BLaER1 treated with 17β-estradiol and CSF1 and Interleukin-3, amounts not matched to agents 10 nM and 100 nM (cell line): ENCODE measurements at regions not wholly inside any gene's neighbourhood (a gene's known extent, or its start where the extent isn't known, plus 50 kb on each side); places are given as distances from the start of the nearest gene placed in this dataset.
"Not testable (repeated sequence)": the region's sequence is repeated elsewhere in the genome, so short reads cannot be mapped to it uniquely, and the experiment has no call there.

ENCODE experiments used
- H3K27ac ChIP-seq, 11 experiments: shearing (Covaris generic); formaldehyde crosslinking; 2 replicates each; pipeline ENCODE4 v1.8.1; 2022
- H3K27me3 ChIP-seq, 11 experiments: shearing (Covaris generic); formaldehyde crosslinking; 2 replicates each; pipeline ENCODE4 v1.8.1; 2022
- H3K36me3 ChIP-seq, 11 experiments: shearing (Covaris generic); formaldehyde crosslinking; 2 replicates each; pipeline ENCODE4 v1.8.1; 2022
- H3K4me1 ChIP-seq, 10 experiments: shearing (Covaris generic); formaldehyde crosslinking; 2 replicates each; pipeline ENCODE4 v1.8.1; 2022
- H3K4me2 ChIP-seq, 11 experiments: shearing (Covaris generic); formaldehyde crosslinking; 2 replicates each; pipeline ENCODE4 v1.8.1; 2022
- H3K4me3 ChIP-seq, 10 experiments: shearing (Covaris generic); formaldehyde crosslinking; 2 replicates each; pipeline ENCODE4 v1.8.1; 2022
- H3K9ac ChIP-seq, 11 experiments: shearing (Covaris generic); formaldehyde crosslinking; 2 replicates each; pipeline ENCODE4 v1.8.1; 2022
- H3K9me3 ChIP-seq, 11 experiments: shearing (Covaris generic); formaldehyde crosslinking; replicated peaks in 1 of 11; 2 replicates each; pipeline ENCODE4 v1.8.1; 2022
- H4K20me1 ChIP-seq, 11 experiments: shearing (Covaris generic); formaldehyde crosslinking; 2 replicates each; pipeline ENCODE4 v1.8.1; 2022
- Cebpa-rat ChIP-seq, 11 experiments: shearing (Covaris generic); IDR thresholded peaks; 2 replicates each; pipeline ENCODE4 v1.8.1; 2022

DNA sequence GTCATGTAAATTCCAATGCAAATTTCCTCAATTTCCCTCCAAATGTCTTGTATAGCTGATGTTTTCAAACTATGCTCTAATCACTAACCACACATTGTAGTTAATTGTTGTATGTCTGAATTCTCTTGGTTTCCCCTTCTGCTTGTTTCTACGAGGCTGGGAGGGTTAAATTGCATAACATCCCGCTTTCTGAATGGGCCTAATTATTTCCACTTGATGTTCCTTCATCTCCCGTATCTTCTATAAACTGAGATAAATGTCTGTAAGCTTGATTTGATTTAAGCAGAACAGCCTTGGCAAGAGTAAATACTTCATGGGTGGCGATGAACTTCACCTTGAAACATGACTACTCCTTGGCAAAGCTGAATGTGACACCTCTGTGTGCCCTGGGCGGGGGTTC, 72.2 kb downstream of the SERINC2 start:
- Histone ChIP-seq H3K27me3 (no peaks in the 10 kb centered on the region), H3K9me3 (peaks cover 23 to 52% (median 34%) of the 10 kb centered on the region in 11 experiments; a peak in 21 of 22 replicates), H3K27ac (peak overlapping the region in 5 of 11 experiments; percentile 3 to 95 (median 90); a peak in 7 of 22 replicates), H4K20me1 (no peaks in the 10 kb centered on the region), H3K4me2 (peak overlapping the region in 2 of 11 experiments; percentile 86 to 89; a peak in 1 of 22 replicates), H3K36me3 (no peaks in the 10 kb centered on the region; a peak in 2 of 22 replicates), H3K4me3 (no peak overlapping the region), H3K4me1 (peaks cover 38 to 58% (median 50%) of the 10 kb centered on the region in 10 experiments), H3K9ac (no peak overlapping the region)
- no peak for TF ChIP-seq Cebpa-rat (IDR thresholded peaks at IDR 0.05)

- Histone ChIP-seq H3K36me3 (no peaks in the 10 kb centered on the region; a peak in 1 of 22 replicates), H3K4me3 (no peak overlapping the region), H3K27ac (peak overlapping the region in 4 of 11 experiments; percentile 13 to 45 (median 32); a peak in 7 of 22 replicates), H3K9me3 (peaks cover 9 to 49% (median 28%) of the 10 kb centered on the region in 11 experiments), H4K20me1 (no peaks in the 10 kb centered on the region), H3K4me1 (peaks cover 24 to 47% (median 37%) of the 10 kb centered on the region in 10 experiments), H3K9ac (no peak overlapping the region), H3K27me3 (no peaks in the 10 kb centered on the region), H3K4me2 (peak overlapping the region in 5 of 11 experiments; percentile 9 to 28 (median 11); a peak in 5 of 22 replicates)
- TF ChIP-seq Cebpa-rat (IDR thresholded peaks at IDR 0.05) = no peak
Measured at GRCh38 chr1:31487143-31487542, 74.1 kb downstream of the SERINC2 start.

- H3K27me3 ChIP-seq = no peaks in the 10 kb centered on the region
- no peak for TF ChIP-seq Cebpa-rat (IDR thresholded peaks at IDR 0.05)
- peak overlapping the region in 6 of 11 experiments; percentile 6 to 28 (median 16); a peak in 9 of 22 replicates for H3K4me2 ChIP-seq
- no peaks in the 10 kb centered on the region for H3K36me3 ChIP-seq
- H4K20me1 ChIP-seq = no peaks in the 10 kb centered on the region
- peak overlapping the region in 3 of 11 experiments; percentile 10 to 41 (median 29); a peak in 4 of 22 replicates for H3K27ac ChIP-seq
- no peak overlapping the region for H3K4me3 ChIP-seq
- H3K9me3 ChIP-seq = peaks cover 9 to 56% (median 31%) of the 10 kb centered on the region in 11 experiments
- H3K4me1 ChIP-seq = peaks cover 17 to 41% (median 30%) of the 10 kb centered on the region in 10 experiments
- no peak overlapping the region for H3K9ac ChIP-seq
Measured at GRCh38 chr1:31487721-31488293, 74.8 kb downstream of the SERINC2 start.

GRCh38 chr1:31488528-31488927, 75.5 kb downstream of the SERINC2 start:
- Histone ChIP-seq H3K27me3 (no peaks in the 10 kb centered on the region), H3K9me3 (peaks cover 9 to 56% (median 31%) of the 10 kb centered on the region in 11 experiments), H3K9ac (no peak overlapping the region), H4K20me1 (no peaks in the 10 kb centered on the region), H3K4me3 (no peak overlapping the region), H3K4me2 (no peak overlapping the region), H3K4me1 (peaks cover 14 to 34% (median 26%) of the 10 kb centered on the region in 10 experiments), H3K36me3 (no peaks in the 10 kb centered on the region), H3K27ac (no peak overlapping the region)
- no peak for TF ChIP-seq Cebpa-rat (IDR thresholded peaks at IDR 0.05)

DNA sequence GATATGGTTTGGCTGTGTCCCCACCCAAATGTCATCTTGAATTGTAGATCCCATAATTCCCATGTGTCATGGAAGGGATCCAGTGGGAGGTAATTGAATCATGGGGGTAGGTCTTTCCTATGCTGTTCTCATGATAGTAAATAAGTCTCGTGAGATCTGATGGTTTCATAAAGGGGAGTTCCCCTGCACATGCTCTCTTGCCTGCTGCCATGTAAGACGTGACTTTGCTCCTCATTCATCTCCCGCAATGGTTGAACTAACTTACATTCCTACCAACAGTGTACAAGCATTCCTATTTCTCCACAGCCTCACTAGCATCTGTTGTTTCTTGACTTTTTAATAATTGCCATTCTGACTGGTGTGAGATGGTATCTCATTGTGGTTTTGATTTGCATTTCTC, 76.6 kb downstream of the SERINC2 start:
- H3K27ac ChIP-seq, H3K9ac ChIP-seq: not testable (repeated sequence)

DNA sequence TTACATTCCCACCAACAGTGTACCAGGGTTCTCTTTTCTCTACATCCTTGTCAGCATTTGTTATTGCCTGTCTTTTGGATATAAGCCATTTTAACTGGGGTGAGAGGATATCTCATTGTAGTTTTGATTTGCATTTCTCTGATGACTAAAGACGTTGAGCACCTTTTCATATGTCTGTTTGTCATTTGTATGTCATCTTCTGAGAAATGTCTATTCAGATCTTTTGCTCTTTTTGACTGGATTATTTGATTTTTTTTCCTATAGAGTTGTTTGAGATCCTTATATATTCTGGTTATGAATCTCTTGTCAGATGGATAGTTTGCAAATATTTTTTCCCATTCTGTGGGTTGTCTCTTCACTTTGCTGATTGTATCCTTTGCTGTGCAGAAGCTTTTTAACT, 77.6 kb downstream of the SERINC2 start:
- H3K36me3 ChIP-seq, H3K4me3 ChIP-seq, H3K27me3 ChIP-seq, H3K9ac ChIP-seq, H4K20me1 ChIP-seq, H3K27ac ChIP-seq: not testable (repeated sequence)
- Histone ChIP-seq H3K4me1 (peaks cover 0 to 30% (median 13%) of the 10 kb centered on the region in 10 experiments; a peak in 13 of 20 replicates), H3K4me2 (peak overlapping the region in 1 of 11 experiments; percentile 29; a peak in 1 of 22 replicates), H3K9me3 (peaks cover 9 to 45% (median 30%) of the 10 kb centered on the region in 11 experiments)

More for the DNA sequence above, 76.6 kb downstream of the SERINC2 start:
- H3K9me3 ChIP-seq = peaks cover 9 to 55% (median 30%) of the 10 kb centered on the region in 11 experiments
- H3K4me2 ChIP-seq, H3K36me3 ChIP-seq, H3K27me3 ChIP-seq, H4K20me1 ChIP-seq, H3K4me3 ChIP-seq: not testable (repeated sequence)
- H3K4me1 ChIP-seq = peaks cover 7 to 31% (median 20%) of the 10 kb centered on the region in 10 experiments; a peak in 17 of 20 replicates

- H3K4me1 ChIP-seq = peaks cover 0 to 13% (median 10%) of the 10 kb centered on the region in 10 experiments; a peak in 13 of 20 replicates
- not testable (repeated sequence) for H3K4me2 ChIP-seq, H3K36me3 ChIP-seq, H3K9ac ChIP-seq, H3K27me3 ChIP-seq, H4K20me1 ChIP-seq, H3K4me3 ChIP-seq, H3K27ac ChIP-seq
- peaks cover 0 to 18% (median 12%) of the 10 kb centered on the region in 11 experiments; a peak in 14 of 22 replicates for H3K9me3 ChIP-seq
Measured at GRCh38 chr1:31495351-31495750, 81.0 kb upstream of the TINAGL1 start.

- not testable (repeated sequence) for H3K27ac ChIP-seq, H3K36me3 ChIP-seq, H3K4me2 ChIP-seq, H3K27me3 ChIP-seq, H4K20me1 ChIP-seq, H3K9ac ChIP-seq, H3K4me3 ChIP-seq
- Histone ChIP-seq H3K4me1 (peaks cover 0 to 13% (median 8%) of the 10 kb centered on the region in 10 experiments; a peak in 12 of 20 replicates), H3K9me3 (peaks cover 0 to 16% (median 11%) of the 10 kb centered on the region in 11 experiments; a peak in 14 of 22 replicates)
Measured at GRCh38 chr1:31495770-31496169, 80.5 kb upstream of the TINAGL1 start.

DNA sequence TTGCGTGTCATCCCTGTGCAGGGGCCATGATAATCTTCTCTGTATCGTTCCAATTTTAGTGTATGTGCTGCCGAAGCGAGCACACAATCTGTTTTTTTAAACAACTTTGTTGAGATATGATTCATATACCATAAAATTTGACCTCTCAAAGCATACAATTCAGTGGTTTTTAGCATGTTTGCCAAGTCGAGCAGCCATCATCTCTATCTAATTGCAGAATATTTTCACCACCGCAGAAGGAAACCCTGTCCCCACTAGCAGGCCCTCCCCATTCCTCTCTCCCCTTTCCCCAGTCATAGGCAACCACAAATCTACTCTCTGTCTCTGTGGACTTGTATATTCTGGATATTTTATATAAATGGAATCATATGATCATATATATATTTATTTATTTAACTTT, 78.7 kb upstream of the TINAGL1 start:
- Histone ChIP-seq H3K27me3 (no peaks in the 10 kb centered on the region), H3K4me3 (no peak overlapping the region), H3K27ac (no peak overlapping the region), H3K9me3 (peaks cover 0 to 2% (median 0%) of the 10 kb centered on the region in 11 experiments; a peak in 1 of 22 replicates), H3K4me1 (peaks cover 0 to 31% (median 18%) of the 10 kb centered on the region in 10 experiments; a peak in 12 of 20 replicates), H3K9ac (no peak overlapping the region), H4K20me1 (no peaks in the 10 kb centered on the region), H3K4me2 (no peak overlapping the region), H3K36me3 (no peaks in the 10 kb centered on the region)
- no peak for TF ChIP-seq Cebpa-rat (IDR thresholded peaks at IDR 0.05)
